NCI-H1105 treated with DMSO at 0.1 percent for 48 hours (cell line): ENCODE measurements at regions not wholly inside any gene's neighbourhood (a gene's known extent, or its start where the extent isn't known, plus 50 kb on each side); places are given as distances from the start of the nearest gene placed in this dataset.

ENCODE experiments used
- DNase-seq: peaks from one replicate; lab custom pipeline; 2025; lab: John Stamatoyannopoulos, UW

- DNase-seq: no peak
Measured at GRCh38 chr12:22900401-22900800, 275.4 kb downstream of the ETNK1 start.

- no peak for DNase-seq
Measured at GRCh38 chr12:22904485-22904884, 279.5 kb downstream of the ETNK1 start.

- DNase-seq: no peak
Measured at GRCh38 chr12:22916241-22916640, 291.3 kb downstream of the ETNK1 start.

- DNase-seq: no peak
Measured at GRCh38 chr12:22916815-22917214, 291.8 kb downstream of the ETNK1 start.

GRCh38 chr12:22919883-22920282 lies 294.9 kb downstream of the ETNK1 start:
- no peak for DNase-seq

GRCh38 chr12:22923768-22924167 lies 298.8 kb downstream of the ETNK1 start:
- DNase-seq: no peak

GRCh38 chr12:22924391-22924790 lies 299.4 kb downstream of the ETNK1 start:
- DNase-seq: no peak

GRCh38 chr12:22925623-22926022 lies 300.7 kb downstream of the ETNK1 start:
- no peak for DNase-seq

- no peak for DNase-seq
Measured at GRCh38 chr12:22932431-22932830, 307.5 kb downstream of the ETNK1 start.

- no peak for DNase-seq
Measured at GRCh38 chr12:22935090-22935489, 310.1 kb downstream of the ETNK1 start.

- no peak for DNase-seq
Measured at GRCh38 chr12:22935501-22935900, 310.5 kb downstream of the ETNK1 start.

GRCh38 chr12:22938323-22938722 lies 313.4 kb downstream of the ETNK1 start:
- DNase-seq: no peak

- no peak for DNase-seq
Measured at GRCh38 chr12:22951206-22951605, 326.2 kb downstream of the ETNK1 start.

- no peak for DNase-seq
Measured at GRCh38 chr12:22956690-22957089, 331.7 kb downstream of the ETNK1 start.

GRCh38 chr12:22967171-22967570 lies 342.2 kb downstream of the ETNK1 start:
- no peak for DNase-seq

- DNase-seq: no peak
Measured at GRCh38 chr12:22969521-22969920, 344.6 kb downstream of the ETNK1 start.

GRCh38 chr12:22971247-22971646 lies 346.3 kb downstream of the ETNK1 start:
- no peak for DNase-seq

GRCh38 chr12:22971701-22972191 lies 346.8 kb downstream of the ETNK1 start:
- DNase-seq: no peak

GRCh38 chr12:22974865-22975264 lies 349.9 kb downstream of the ETNK1 start:
- DNase-seq: no peak

- no peak for DNase-seq
Measured at GRCh38 chr12:22978962-22979361, 354.0 kb downstream of the ETNK1 start.

- no peak for DNase-seq
Measured at GRCh38 chr12:22979854-22980469, 355.0 kb downstream of the ETNK1 start.

GRCh38 chr12:22981711-22982110 lies 356.7 kb downstream of the ETNK1 start:
- no peak for DNase-seq

- no peak for DNase-seq
Measured at GRCh38 chr12:22982635-22983034, 357.7 kb downstream of the ETNK1 start.

GRCh38 chr12:22986997-22987396 lies 362.0 kb downstream of the ETNK1 start:
- peak; percentile 10 for DNase-seq
